Mesodermal cell (in vitro differentiated cells): ENCODE measurements at regions not wholly inside any gene's neighbourhood (a gene's known extent, or its start where the extent isn't known, plus 50 kb on each side); places are given as distances from the start of the nearest gene placed in this dataset.

Source experiments
- H3K27ac ChIP-seq: 2 replicates; pipeline ENCODE4 v1.7.0; 2013; ENCODE audit warnings: mild to moderate bottlenecking, low read depth, low read length, moderate library complexity; ENCODE audit not compliant: severe bottlenecking
- H3K36me3 ChIP-seq: 2 replicates; pipeline ENCODE4 v1.7.1; 2013; ENCODE audit warnings: mild to moderate bottlenecking, low read length, moderate library complexity; ENCODE audit not compliant: control insufficient read depth, insufficient read depth
- H3K4me1 ChIP-seq: one replicate; pipeline ENCODE4 v1.7.1; 2013; ENCODE audit warnings: mild to moderate bottlenecking, low read length; ENCODE audit not compliant: insufficient read depth, control insufficient read depth, poor library complexity, severe bottlenecking
- H3K4me3 ChIP-seq: 2 replicates; pipeline ENCODE4 v1.7.0; 2013; ENCODE audit warnings: low read length, control low read depth, mild to moderate bottlenecking; ENCODE audit not compliant: insufficient read depth, poor library complexity, severe bottlenecking; ENCODE audit errors: extremely low read depth
- H3K9me3 ChIP-seq: 2 replicates; pipeline ENCODE4 v1.7.1; 2013; ENCODE audit warnings: mild to moderate bottlenecking, low read length, moderate library complexity; ENCODE audit not compliant: control insufficient read depth
- WGBS, 2 experiments: methylation state at CpG; one replicate each; pipeline ENCODE4 v1.1.5; 2013; ENCODE audit warnings: missing lambda C conversion rate in 2 of 2; ENCODE audit not compliant: insufficient coverage in 2 of 2; 5-methylcytosine and 5-hydroxymethylcytosine counted together

- 71 to 86% methylated on average over 1 to 2 of the region's 2 CpGs for WGBS, 2 experiments
- Histone ChIP-seq H3K4me3 (no peak overlapping the region), H3K9me3 (no peaks in the 10 kb centered on the region), H3K27ac (no peak overlapping the region), H3K36me3 (no peaks in the 10 kb centered on the region), H3K4me1 (no peaks in the 10 kb centered on the region)
These were observed 229.6 kb upstream of the TPK1 start for GRCh38 chr7:145065473-145065872.

- no CpG with 5 or more reads among the region's 4 CpGs for WGBS, 2 experiments
- Histone ChIP-seq H3K27ac (no peak overlapping the region), H3K4me3 (no peak overlapping the region), H3K36me3 (no peaks in the 10 kb centered on the region), H3K9me3 (no peaks in the 10 kb centered on the region), H3K4me1 (no peaks in the 10 kb centered on the region)
These were observed 228.3 kb upstream of the TPK1 start for GRCh38 chr7:145064114-145064513.

- Histone ChIP-seq H3K36me3 (no peaks in the 10 kb centered on the region), H3K9me3 (no peaks in the 10 kb centered on the region), H3K4me1 (no peaks in the 10 kb centered on the region), H3K27ac (no peak overlapping the region), H3K4me3 (no peak overlapping the region)
- 92 to 96% methylated on average over 3 to 5 of the region's 5 CpGs for WGBS, 2 experiments
These were observed 217.9 kb upstream of the TPK1 start for GRCh38 chr7:145053781-145054180.

GRCh38 chr7:145050415-145050814 is 214.6 kb upstream of the TPK1 start:
- no peaks in the 10 kb centered on the region for H3K36me3 ChIP-seq
- no CpG with 5 or more reads among the region's 1 CpG for WGBS, 2 experiments
- H3K9me3 ChIP-seq = no peaks in the 10 kb centered on the region
- no peak overlapping the region for H3K27ac ChIP-seq
- H3K4me1 ChIP-seq = no peaks in the 10 kb centered on the region
- no peak overlapping the region for H3K4me3 ChIP-seq

GRCh38 chr7:145036604-145037405 is 201.0 kb upstream of the TPK1 start:
- Histone ChIP-seq H3K36me3 (no peaks in the 10 kb centered on the region), H3K4me3 (no peak overlapping the region), H3K4me1 (no peaks in the 10 kb centered on the region), H3K27ac (no peak overlapping the region), H3K9me3 (no peaks in the 10 kb centered on the region)
- 67% methylated on average over 1 of the region's 5 CpGs; no CpG with 5 or more reads in 1 of the 2 experiments for WGBS, 2 experiments

GRCh38 chr7:145031162-145031561 is 195.3 kb upstream of the TPK1 start:
- Histone ChIP-seq H3K36me3 (no peaks in the 10 kb centered on the region), H3K4me1 (no peaks in the 10 kb centered on the region), H3K9me3 (no peaks in the 10 kb centered on the region), H3K4me3 (no peak overlapping the region), H3K27ac (no peak overlapping the region)
- 72 to 93% methylated on average over 3 to 4 of the region's 5 CpGs for WGBS, 2 experiments

GRCh38 chr7:145030754-145031153 is 194.9 kb upstream of the TPK1 start:
- Histone ChIP-seq H3K9me3 (no peaks in the 10 kb centered on the region), H3K27ac (no peak overlapping the region), H3K4me3 (no peak overlapping the region), H3K36me3 (no peaks in the 10 kb centered on the region), H3K4me1 (no peaks in the 10 kb centered on the region)
- WGBS, 2 experiments = 73 to 83% methylated on average over 3 to 4 of the region's 5 CpGs

GRCh38 chr7:145020454-145020853 is 184.6 kb upstream of the TPK1 start:
- 100% methylated on average over 1 of the region's 3 CpGs for WGBS, 2 experiments

GRCh38 chr7:145016068-145016467 is 180.2 kb upstream of the TPK1 start:
- no peak overlapping the region for H3K27ac ChIP-seq
- 44 to 56% methylated on average over 1 to 2 of the region's 3 CpGs for WGBS, 2 experiments

More at GRCh38 chr7:145020454-145020853, 184.6 kb upstream of the TPK1 start:
- Histone ChIP-seq H3K36me3 (no peaks in the 10 kb centered on the region), H3K27ac (no peak overlapping the region), H3K4me1 (no peaks in the 10 kb centered on the region), H3K4me3 (no peak overlapping the region), H3K9me3 (no peaks in the 10 kb centered on the region)

GRCh38 chr7:145009876-145010275 is 174.0 kb upstream of the TPK1 start:
- Histone ChIP-seq H3K9me3 (no peaks in the 10 kb centered on the region), H3K27ac (no peak overlapping the region), H3K4me1 (no peaks in the 10 kb centered on the region), H3K36me3 (no peaks in the 10 kb centered on the region), H3K4me3 (no peak overlapping the region)
- WGBS, 2 experiments = 80% methylated on average over 2 of the region's 3 CpGs; no CpG with 5 or more reads in 1 of the 2 experiments

More at GRCh38 chr7:145016068-145016467, 180.2 kb upstream of the TPK1 start:
- no peaks in the 10 kb centered on the region for H3K36me3 ChIP-seq
- H3K4me3 ChIP-seq = no peak overlapping the region
- H3K9me3 ChIP-seq = no peaks in the 10 kb centered on the region
- no peaks in the 10 kb centered on the region for H3K4me1 ChIP-seq

GRCh38 chr7:145005601-145006000 is 169.7 kb upstream of the TPK1 start:
- H3K9me3 ChIP-seq = no peaks in the 10 kb centered on the region
- H3K27ac ChIP-seq = no peak overlapping the region
- WGBS, 2 experiments = 90 to 97% methylated on average over 1 to 2 of the region's 2 CpGs
- H3K4me3 ChIP-seq = no peak overlapping the region
- no peaks in the 10 kb centered on the region for H3K36me3 ChIP-seq
- H3K4me1 ChIP-seq = no peaks in the 10 kb centered on the region
